ENCODE measurements at regions not wholly inside any gene's neighbourhood (a gene's known extent, or its start where the extent isn't known, plus 50 kb on each side); places are given as distances from the start of the nearest gene placed in this dataset.

DNA sequence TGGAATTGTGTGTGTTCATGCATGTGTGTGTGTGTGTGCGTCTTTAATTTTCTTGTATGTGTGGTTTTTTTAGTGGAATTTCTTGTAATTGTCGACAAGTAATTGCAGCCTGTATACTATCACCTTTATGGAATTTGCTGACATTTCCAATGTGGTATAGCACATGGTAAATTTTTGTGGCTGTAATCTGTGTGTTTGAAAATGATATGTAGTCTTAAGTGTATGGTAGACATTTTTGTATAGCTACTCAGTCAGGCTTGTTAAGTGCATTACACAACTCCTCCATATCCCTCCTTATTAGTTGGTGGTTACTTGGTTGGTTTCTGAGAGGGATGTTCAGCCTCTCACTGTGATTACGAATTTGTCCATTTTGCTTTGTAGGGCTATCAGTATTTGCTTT, 384.5 kb upstream of the HSF2 start:
- no peak for TF ChIP-seq POLR2A (IDR thresholded peaks at IDR 0.05)
- TF ChIP-seq, protein P1, sequence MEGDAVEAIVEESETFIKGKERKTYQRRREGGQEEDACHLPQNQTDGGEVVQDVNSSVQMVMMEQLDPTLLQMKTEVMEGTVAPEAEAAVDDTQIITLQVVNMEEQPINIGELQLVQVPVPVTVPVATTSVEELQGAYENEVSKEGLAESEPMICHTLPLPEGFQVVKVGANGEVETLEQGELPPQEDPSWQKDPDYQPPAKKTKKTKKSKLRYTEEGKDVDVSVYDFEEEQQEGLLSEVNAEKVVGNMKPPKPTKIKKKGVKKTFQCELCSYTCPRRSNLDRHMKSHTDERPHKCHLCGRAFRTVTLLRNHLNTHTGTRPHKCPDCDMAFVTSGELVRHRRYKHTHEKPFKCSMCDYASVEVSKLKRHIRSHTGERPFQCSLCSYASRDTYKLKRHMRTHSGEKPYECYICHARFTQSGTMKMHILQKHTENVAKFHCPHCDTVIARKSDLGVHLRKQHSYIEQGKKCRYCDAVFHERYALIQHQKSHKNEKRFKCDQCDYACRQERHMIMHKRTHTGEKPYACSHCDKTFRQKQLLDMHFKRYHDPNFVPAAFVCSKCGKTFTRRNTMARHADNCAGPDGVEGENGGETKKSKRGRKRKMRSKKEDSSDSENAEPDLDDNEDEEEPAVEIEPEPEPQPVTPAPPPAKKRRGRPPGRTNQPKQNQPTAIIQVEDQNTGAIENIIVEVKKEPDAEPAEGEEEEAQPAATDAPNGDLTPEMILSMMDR (IDR thresholded peaks at IDR 0.05), result no peak
- TF ChIP-seq POLR2AphosphoS5 (IDR thresholded peaks at IDR 0.05; ENCODE audit: insufficient read depth in 1 of 2, low read depth in 1 of 2), result no peak

All from vagina (tissue), 2 donors.